ENCODE measurements at regions not wholly inside any gene's neighbourhood (a gene's known extent, or its start where the extent isn't known, plus 50 kb on each side); places are given as distances from the start of the nearest gene placed in this dataset.
"Not testable (repeated sequence)": the region's sequence is repeated elsewhere in the genome, so short reads cannot be mapped to it uniquely, and the experiment has no call there.

GRCh38 chr20:17891131-17891530, 77.5 kb downstream of the SNX5 start:
- H2AFZ ChIP-seq; H3K36me3 ChIP-seq (ENCODE audit: low read depth); H3K9me3 ChIP-seq (ENCODE audit: low read depth); H3K27me3 ChIP-seq (replicated peaks; ENCODE audit: insufficient read depth); H3K9me2 ChIP-seq (ENCODE audit: insufficient read depth); H3F3A ChIP-seq (ENCODE audit: insufficient read depth); H3K27ac ChIP-seq; H3K9ac ChIP-seq; DNase-seq; H3K79me2 ChIP-seq (ENCODE audit: insufficient read depth); H3K4me1 ChIP-seq (ENCODE audit: insufficient read depth); H3K4me3 ChIP-seq; H3K4me2 ChIP-seq (ENCODE audit: unreplicated experiment); H4K20me1 ChIP-seq (ENCODE audit: insufficient read depth): not testable (repeated sequence)
- WGBS, 2 experiments (ENCODE audit: low coverage in 1 of 2, low lambda C conversion rate in 2 of 2, missing lambda C conversion rate in 2 of 2), result 82 to 88% methylated on average over 4 of the region's 4 CpGs
- in situ Hi-C loops (cut with MboI), result loop anchor here (10.0 kb wide), 1 partner anchor 216 kb away; no protein-coding TSS in a partner anchor

- H3K79me2 ChIP-seq (ENCODE audit: insufficient read depth), result no peaks in the 10 kb centered on the region
- no peak overlapping the region for H3K27ac ChIP-seq
- H2AFZ ChIP-seq, result no peak overlapping the region
- in situ Hi-C loops (cut with MboI), result loop anchor here (10.0 kb wide), 1 partner anchor 216 kb away; no protein-coding TSS in a partner anchor
- WGBS, 2 experiments (ENCODE audit: low coverage in 1 of 2, low lambda C conversion rate in 2 of 2, missing lambda C conversion rate in 2 of 2), result 83 to 84% methylated on average over 3 of the region's 3 CpGs
- no peak for DNase-seq
- H3K4me1 ChIP-seq (ENCODE audit: insufficient read depth), result no peaks in the 10 kb centered on the region
- H4K20me1 ChIP-seq (ENCODE audit: insufficient read depth), result no peaks in the 10 kb centered on the region
- no peak overlapping the region for H3K9ac ChIP-seq
- no peaks in the 10 kb centered on the region for H3F3A ChIP-seq (ENCODE audit: insufficient read depth)
- no peaks in the 10 kb centered on the region for H3K9me3 ChIP-seq (ENCODE audit: low read depth)
- H3K36me3 ChIP-seq (ENCODE audit: low read depth), result no peaks in the 10 kb centered on the region
- no peak overlapping the region for H3K4me2 ChIP-seq (ENCODE audit: unreplicated experiment)
- no peaks in the 10 kb centered on the region for H3K9me2 ChIP-seq (ENCODE audit: insufficient read depth)
- no peak overlapping the region for H3K4me3 ChIP-seq
- TF ChIP-seq EZH2 (IDR thresholded peaks at IDR 0.05; ENCODE audit: insufficient read depth, poor library complexity, severe bottlenecking), result no peak
- TF ChIP-seq EZH2phosphoT487 (IDR thresholded peaks at IDR 0.05; ENCODE audit: insufficient read depth, low read depth), result no peak
- H3K27me3 ChIP-seq (replicated peaks; ENCODE audit: insufficient read depth), result no peaks in the 10 kb centered on the region
Measured at GRCh38 chr20:17890330-17890729, 78.3 kb downstream of the SNX5 start.

- Histone ChIP-seq H4K20me1 (ENCODE audit: insufficient read depth) (no peaks in the 10 kb centered on the region), H3K9ac (no peak overlapping the region), H3K27me3 (replicated peaks; ENCODE audit: insufficient read depth) (no peaks in the 10 kb centered on the region), H3F3A (ENCODE audit: insufficient read depth) (no peaks in the 10 kb centered on the region), H3K27ac (no peak overlapping the region), H3K9me3 (ENCODE audit: low read depth) (no peaks in the 10 kb centered on the region), H3K79me2 (ENCODE audit: insufficient read depth) (no peaks in the 10 kb centered on the region), H3K36me3 (ENCODE audit: low read depth) (no peaks in the 10 kb centered on the region), H3K4me3 (no peak overlapping the region), H3K4me1 (ENCODE audit: insufficient read depth) (no peaks in the 10 kb centered on the region), H3K9me2 (ENCODE audit: insufficient read depth) (no peaks in the 10 kb centered on the region), H2AFZ (no peak overlapping the region), H3K4me2 (ENCODE audit: unreplicated experiment) (no peak overlapping the region)
- peak; percentile 48 for DNase-seq
- in situ Hi-C loops (cut with MboI), result no loop called here
- 7 to 10% methylated on average over 1 of the region's 1 CpG for WGBS, 2 experiments (ENCODE audit: low coverage in 1 of 2, low lambda C conversion rate in 2 of 2, missing lambda C conversion rate in 2 of 2)
- TF ChIP-seq EZH2phosphoT487 (IDR thresholded peaks at IDR 0.05; ENCODE audit: insufficient read depth, low read depth), result no peak
- no peak for TF ChIP-seq EZH2 (IDR thresholded peaks at IDR 0.05; ENCODE audit: insufficient read depth, poor library complexity, severe bottlenecking)
Measured at GRCh38 chr20:17889226-17889625, 79.4 kb downstream of the SNX5 start.

GRCh38 chr20:17888044-17888443, 80.5 kb downstream of the SNX5 start:
- Histone ChIP-seq H2AFZ (no peak overlapping the region), H3F3A (ENCODE audit: insufficient read depth) (no peaks in the 10 kb centered on the region), H3K27me3 (replicated peaks; ENCODE audit: insufficient read depth) (no peaks in the 10 kb centered on the region), H3K79me2 (ENCODE audit: insufficient read depth) (no peaks in the 10 kb centered on the region), H3K9me2 (ENCODE audit: insufficient read depth) (no peaks in the 10 kb centered on the region), H3K9ac (no peak overlapping the region), H3K4me1 (ENCODE audit: insufficient read depth) (no peaks in the 10 kb centered on the region), H3K9me3 (ENCODE audit: low read depth) (no peaks in the 10 kb centered on the region), H3K4me2 (ENCODE audit: unreplicated experiment) (no peak overlapping the region), H3K4me3 (no peak overlapping the region), H3K27ac (no peak overlapping the region), H3K36me3 (ENCODE audit: low read depth) (no peaks in the 10 kb centered on the region), H4K20me1 (ENCODE audit: insufficient read depth) (no peaks in the 10 kb centered on the region)
- TF ChIP-seq EZH2phosphoT487 (IDR thresholded peaks at IDR 0.05; ENCODE audit: insufficient read depth, low read depth), result no peak
- no peak for TF ChIP-seq EZH2 (IDR thresholded peaks at IDR 0.05; ENCODE audit: insufficient read depth, poor library complexity, severe bottlenecking)
- peak; percentile 26 for DNase-seq
- 71 to 75% methylated on average over 9 of the region's 9 CpGs for WGBS, 2 experiments (ENCODE audit: low coverage in 1 of 2, low lambda C conversion rate in 2 of 2, missing lambda C conversion rate in 2 of 2)
- in situ Hi-C loops (cut with MboI), result no loop called here

GRCh38 chr20:17887331-17888030, 81.1 kb downstream of the SNX5 start:
- no peaks in the 10 kb centered on the region for H3K79me2 ChIP-seq (ENCODE audit: insufficient read depth)
- no peaks in the 10 kb centered on the region for H3K4me1 ChIP-seq (ENCODE audit: insufficient read depth)
- H3F3A ChIP-seq (ENCODE audit: insufficient read depth), result no peaks in the 10 kb centered on the region
- no peak overlapping the region for H3K9ac ChIP-seq
- no peak overlapping the region for H3K4me2 ChIP-seq (ENCODE audit: unreplicated experiment)
- no peaks in the 10 kb centered on the region for H3K9me3 ChIP-seq (ENCODE audit: low read depth)
- DNase-seq, result no peak
- H3K36me3 ChIP-seq (ENCODE audit: low read depth), result no peaks in the 10 kb centered on the region
- H4K20me1 ChIP-seq (ENCODE audit: insufficient read depth), result no peaks in the 10 kb centered on the region
- no peak overlapping the region for H2AFZ ChIP-seq
- no peak overlapping the region for H3K4me3 ChIP-seq
- no peak overlapping the region for H3K27ac ChIP-seq
- 78 to 82% methylated on average over 10 of the region's 10 CpGs for WGBS, 2 experiments (ENCODE audit: low coverage in 1 of 2, low lambda C conversion rate in 2 of 2, missing lambda C conversion rate in 2 of 2)
- in situ Hi-C loops (cut with MboI), result no loop called here
- H3K9me2 ChIP-seq (ENCODE audit: insufficient read depth), result no peaks in the 10 kb centered on the region
- H3K27me3 ChIP-seq (replicated peaks; ENCODE audit: insufficient read depth), result no peaks in the 10 kb centered on the region
- TF ChIP-seq EZH2 (IDR thresholded peaks at IDR 0.05; ENCODE audit: insufficient read depth, poor library complexity, severe bottlenecking) (no peak), EZH2phosphoT487 (IDR thresholded peaks at IDR 0.05; ENCODE audit: insufficient read depth, low read depth) (no peak)
